H9 (cell line): ENCODE measurements at regions not wholly inside any gene's neighbourhood (a gene's known extent, or its start where the extent isn't known, plus 50 kb on each side); places are given as distances from the start of the nearest gene placed in this dataset.
"Not testable (repeated sequence)": the region's sequence is repeated elsewhere in the genome, so short reads cannot be mapped to it uniquely, and the experiment has no call there.

Experiments used
- DNase-seq: peaks from one replicate; pipeline ENCODE4 v3.0.0-alpha.2; 2017
- H2AFZ ChIP-seq: one replicate; pipeline ENCODE4 v1.6.1; 2013; ENCODE audit warnings: mild to moderate bottlenecking, low read length, control low read depth, moderate library complexity
- H2AK5ac ChIP-seq: 2 replicates; pipeline ENCODE4 v1.6.1; 2013; ENCODE audit warnings: low read length, control low read depth, mixed read lengths; ENCODE audit not compliant: insufficient read length
- H2BK120ac ChIP-seq: one replicate; pipeline ENCODE4 v1.6.1; 2013; ENCODE audit warnings: low read depth, mild to moderate bottlenecking, low read length, control low read depth, inconsistent platforms; ENCODE audit not compliant: poor library complexity, severe bottlenecking
- H2BK12ac ChIP-seq: 2 replicates; pipeline ENCODE4 v1.6.1; 2013; ENCODE audit warnings: low read length, control low read depth, mixed read lengths, low read depth; ENCODE audit not compliant: insufficient read length
- H2BK15ac ChIP-seq: 2 replicates; pipeline ENCODE4 v1.6.1; 2013; ENCODE audit warnings: low read depth, low read length, control low read depth
- H2BK20ac ChIP-seq: one replicate; pipeline ENCODE4 v1.6.1; 2013; ENCODE audit warnings: low read depth, mild to moderate bottlenecking, low read length, control low read depth, inconsistent platforms; ENCODE audit not compliant: poor library complexity, severe bottlenecking
- H2BK5ac ChIP-seq: 2 replicates; pipeline ENCODE4 v1.6.1; 2013; ENCODE audit warnings: low read length, control low read depth, mixed read lengths; ENCODE audit not compliant: insufficient read length
- H3K14ac ChIP-seq: 2 replicates; pipeline ENCODE4 v1.6.1; 2013; ENCODE audit warnings: low read length, control low read depth; ENCODE audit not compliant: insufficient read depth
- H3K18ac ChIP-seq: 2 replicates; pipeline ENCODE4 v1.6.1; 2013; ENCODE audit warnings: low read depth, mild to moderate bottlenecking, mixed read lengths, low read length, control low read depth; ENCODE audit not compliant: insufficient read length
- H3K23ac ChIP-seq: 2 replicates; pipeline ENCODE4 v1.6.1; 2013; ENCODE audit warnings: low read length, control low read depth, mixed read lengths, low read depth; ENCODE audit not compliant: insufficient read length
- H3K23me2 ChIP-seq: 2 replicates; pipeline ENCODE4 v1.6.1; 2013; ENCODE audit warnings: low read depth, mild to moderate bottlenecking, mixed read lengths, low read length, control low read depth; ENCODE audit not compliant: insufficient read length, poor library complexity, severe bottlenecking
- H3K27ac ChIP-seq: 2 replicates; pipeline ENCODE4 v1.5.1; 2013; ENCODE audit warnings: low read length, control low read depth, mixed read lengths, low read depth; ENCODE audit not compliant: insufficient read length
- H3K27me3 ChIP-seq: 2 replicates; pipeline ENCODE4 v1.6.1; 2013; ENCODE audit warnings: low read length, control low read depth, inconsistent platforms; ENCODE audit not compliant: insufficient read depth
- H3K4ac ChIP-seq: 2 replicates; pipeline ENCODE4 v1.6.1; 2013; ENCODE audit warnings: low read depth, mild to moderate bottlenecking, control low read depth, inconsistent platforms, low read length, moderate library complexity
- H3K4me1 ChIP-seq: 2 replicates; pipeline ENCODE4 v1.6.1; 2013; ENCODE audit warnings: low read length, control low read depth, inconsistent platforms; ENCODE audit not compliant: insufficient read depth
- H3K4me2 ChIP-seq: 2 replicates; pipeline ENCODE4 v1.6.1; 2013; ENCODE audit warnings: low read length, control low read depth, mixed read lengths; ENCODE audit not compliant: insufficient read length, insufficient read depth
- H3K56ac ChIP-seq: 2 replicates; pipeline ENCODE4 v1.6.1; 2013; ENCODE audit warnings: low read depth, mild to moderate bottlenecking, mixed read lengths, low read length, control low read depth; ENCODE audit not compliant: insufficient read length
- H3K79me1 ChIP-seq: 2 replicates; pipeline ENCODE4 v1.6.1; 2013; ENCODE audit warnings: low read depth, mild to moderate bottlenecking, moderate library complexity, low read length, control low read depth, inconsistent platforms; ENCODE audit not compliant: insufficient read depth, poor library complexity, severe bottlenecking
- H3K79me2 ChIP-seq: 2 replicates; pipeline ENCODE4 v1.6.1; 2013; ENCODE audit warnings: low read length, control low read depth, inconsistent platforms; ENCODE audit not compliant: insufficient read depth
- H3K9ac ChIP-seq: 2 replicates; pipeline ENCODE4 v1.6.1; 2013; ENCODE audit warnings: low read length, control low read depth, mixed read lengths; ENCODE audit not compliant: insufficient read length; ENCODE audit errors: extremely low read depth
- H3K9me3 ChIP-seq: one replicate; pipeline ENCODE4 v1.6.1; 2013; ENCODE audit warnings: low read depth, low read length, inconsistent platforms; ENCODE audit not compliant: control insufficient read depth
- H3T11ph ChIP-seq: one replicate; pipeline ENCODE4 v1.6.1; 2013; ENCODE audit warnings: mild to moderate bottlenecking, low read length, control low read depth, inconsistent platforms
- H4K20me1 ChIP-seq: one replicate; pipeline ENCODE4 v1.6.1; 2013; ENCODE audit not compliant: control insufficient read depth, insufficient read length, insufficient read depth
- H4K5ac ChIP-seq: 2 replicates; pipeline ENCODE4 v1.6.1; 2013; ENCODE audit warnings: low read depth, mild to moderate bottlenecking, mixed read lengths, low read length, control low read depth; ENCODE audit not compliant: insufficient read length
- H4K8ac ChIP-seq: replicated peaks from 2 replicates; pipeline ENCODE4 v1.6.1; 2013; ENCODE audit warnings: low read length, control low read depth, mixed read lengths, low read depth; ENCODE audit not compliant: insufficient read length
- H4K91ac ChIP-seq: 2 replicates; pipeline ENCODE4 v1.6.1; 2013; ENCODE audit warnings: low read depth, mild to moderate bottlenecking, moderate library complexity, mixed read lengths, low read length, control low read depth; ENCODE audit not compliant: insufficient read length
- H3K27ac Mint-ChIP-seq, 3 experiments: 2 replicates in 2 of 3; 3 replicates in 1 of 3; pipeline ENCODE4 v1.8.0; 2020 to 2021; ENCODE audit warnings: mixed read lengths in 3 of 3, mild to moderate bottlenecking in 1 of 3, moderate library complexity in 1 of 3
- H3K27me3 Mint-ChIP-seq: 2 replicates; pipeline ENCODE4 v1.8.0; 2021; ENCODE audit warnings: low read depth, mild to moderate bottlenecking, moderate library complexity, mixed read lengths
- H3K36me3 Mint-ChIP-seq, 3 experiments: 2 replicates in 2 of 3; 3 replicates in 1 of 3; pipeline ENCODE4 v1.8.0; 2020 to 2021; ENCODE audit warnings: low read depth in 3 of 3, mixed read lengths in 3 of 3; ENCODE audit not compliant: insufficient read depth in 1 of 3
- H3K4me1 Mint-ChIP-seq, 2 experiments: 2 replicates each; pipeline ENCODE4 v1.8.0; 2020; ENCODE audit warnings: mixed read lengths in 2 of 2
- H3K4me3 Mint-ChIP-seq, 2 experiments: 2 replicates in 1 of 2; 3 replicates in 1 of 2; pipeline ENCODE4 v1.8.0; 2020 to 2021; ENCODE audit warnings: mild to moderate bottlenecking in 2 of 2, mixed read lengths in 2 of 2, moderate library complexity in 1 of 2
- H3K9me3 Mint-ChIP-seq, 2 experiments: 2 replicates in 1 of 2; 3 replicates in 1 of 2; pipeline ENCODE4 v1.8.0; 2020; ENCODE audit warnings: mild to moderate bottlenecking in 2 of 2, mixed read lengths in 2 of 2, moderate library complexity in 1 of 2
- WGBS: extraction: QIAGEN DNeasy Blood & Tissue Kit; methylation state at CpG from one replicate; pipeline ENCODE4 v1.1.7; 2013; ENCODE audit warnings: missing lambda C conversion rate, low lambda C conversion rate, mixed read lengths; ENCODE audit not compliant: insufficient read length; ENCODE audit errors: extremely low coverage; 5-methylcytosine and 5-hydroxymethylcytosine counted together

DNA sequence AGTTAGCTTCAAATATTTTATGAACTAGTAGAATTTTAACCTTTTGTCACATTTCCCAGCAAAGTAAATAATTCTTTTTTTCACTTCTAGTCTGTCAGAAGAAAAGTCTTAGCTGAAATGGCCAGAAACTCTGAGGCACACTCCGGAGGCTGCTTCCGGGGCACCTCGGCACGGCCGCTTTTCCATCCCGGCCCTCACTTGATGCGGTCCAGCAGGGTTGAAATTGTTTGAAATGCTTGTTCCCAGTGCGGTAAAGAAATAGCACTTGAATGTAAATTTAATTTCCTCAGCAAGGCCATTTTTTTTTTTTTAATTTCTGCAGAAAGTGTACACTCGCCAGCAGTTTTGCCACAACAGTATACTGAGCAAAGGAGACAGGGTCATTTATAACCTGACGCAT, 154.7 kb upstream of the FAM20C start:
- H3K4me1 ChIP-seq, H3K4ac ChIP-seq, H3K56ac ChIP-seq: not testable (repeated sequence)

GRCh38 chr7:38444-38843, 153.9 kb upstream of the FAM20C start:
- H2BK15ac ChIP-seq, H3K4me3 Mint-ChIP-seq, H2BK5ac ChIP-seq, H3K4me2 ChIP-seq, H3K36me3 Mint-ChIP-seq, H3K9ac ChIP-seq, H3K56ac ChIP-seq, H3K14ac ChIP-seq, H3K23ac ChIP-seq, H3K4me1 Mint-ChIP-seq, H3K4me1 ChIP-seq, H3K18ac ChIP-seq, H3K4ac ChIP-seq, H4K20me1 ChIP-seq, H4K91ac ChIP-seq, H3T11ph ChIP-seq, DNase-seq, H3K9me3 ChIP-seq, H3K79me2 ChIP-seq, H3K23me2 ChIP-seq, H3K27me3 ChIP-seq, H4K5ac ChIP-seq, H2BK120ac ChIP-seq, H2BK12ac ChIP-seq, H4K8ac ChIP-seq, H2AK5ac ChIP-seq, H2BK20ac ChIP-seq, H2AFZ ChIP-seq, H3K27ac ChIP-seq, H3K9me3 Mint-ChIP-seq, H3K79me1 ChIP-seq, H3K27ac Mint-ChIP-seq: not testable (repeated sequence)
- peaks cover 20% of the 10 kb centered on the region for H3K27me3 Mint-ChIP-seq
- no CpG with 5 or more reads among the region's 4 CpGs for WGBS

More for the DNA sequence above, 154.7 kb upstream of the FAM20C start:
- not testable (repeated sequence) for H3K9ac ChIP-seq, H4K5ac ChIP-seq, DNase-seq, H3K9me3 ChIP-seq, H3K23me2 ChIP-seq, H3K79me2 ChIP-seq, H2AFZ ChIP-seq, H4K8ac ChIP-seq, H3K27ac Mint-ChIP-seq, H3K79me1 ChIP-seq, H2BK20ac ChIP-seq, H3K9me3 Mint-ChIP-seq, H2AK5ac ChIP-seq, H3K4me2 ChIP-seq, H3T11ph ChIP-seq, H2BK5ac ChIP-seq, H3K27ac ChIP-seq, H3K4me3 Mint-ChIP-seq, H2BK120ac ChIP-seq, H4K20me1 ChIP-seq, H3K4me1 Mint-ChIP-seq, H2BK12ac ChIP-seq, H3K36me3 Mint-ChIP-seq, H3K14ac ChIP-seq, H3K18ac ChIP-seq, H4K91ac ChIP-seq, H3K23ac ChIP-seq, H3K27me3 ChIP-seq, H2BK15ac ChIP-seq
- peaks cover 14% of the 10 kb centered on the region for H3K27me3 Mint-ChIP-seq
- WGBS, result no CpG with 5 or more reads among the region's 10 CpGs
